Activated gamma-delta T cell treated with anti-CD3 and anti-CD28 coated beads, Interleukin-2, amount 50 U/mL, for 16 hours (primary cell): ENCODE measurements at regions not wholly inside any gene's neighbourhood (a gene's known extent, or its start where the extent isn't known, plus 50 kb on each side); places are given as distances from the start of the nearest gene placed in this dataset.
A peak's percentile ranks its signal among the peaks of the same experiment; 100 is the strongest.
"Not testable (repeated sequence)": the region's sequence is repeated elsewhere in the genome, so short reads cannot be mapped to it uniquely, and the experiment has no call there.

Experiments used
- DNase-seq: peaks from one replicate; pipeline ENCODE4 v3.0.0-alpha.2; 2020; ENCODE audit warnings: low read depth

- DNase-seq: no peak
Observed at GRCh38 chr1:243996223-243996622, 54.9 kb upstream of the ZBTB18 start.

- no peak for DNase-seq
Observed at GRCh38 chr1:243991650-243992049, 59.4 kb upstream of the ZBTB18 start.

GRCh38 chr1:243984788-243985187 lies 66.3 kb upstream of the ZBTB18 start:
- DNase-seq: no peak

GRCh38 chr1:243982447-243983018 lies 68.5 kb upstream of the ZBTB18 start:
- DNase-seq: no peak

- no peak for DNase-seq
Observed at GRCh38 chr1:243980471-243980870, 70.6 kb upstream of the ZBTB18 start.

GRCh38 chr1:243980071-243980470 lies 71.0 kb upstream of the ZBTB18 start:
- DNase-seq: no peak

- DNase-seq: no peak
Observed at GRCh38 chr1:243979396-243979795, 71.7 kb upstream of the ZBTB18 start.

- DNase-seq: no peak
Observed at GRCh38 chr1:243977094-243977493, 74.0 kb upstream of the ZBTB18 start.

- no peak for DNase-seq
Observed at GRCh38 chr1:243974451-243975292, 76.4 kb upstream of the ZBTB18 start.

- DNase-seq: no peak
Observed at GRCh38 chr1:243973169-243973568, 77.9 kb upstream of the ZBTB18 start.

- DNase-seq: no peak
Observed at GRCh38 chr1:243970077-243970476, 81.0 kb upstream of the ZBTB18 start.

GRCh38 chr1:243968413-243968812 lies 82.7 kb upstream of the ZBTB18 start:
- DNase-seq: no peak

- DNase-seq: no peak
Observed at GRCh38 chr1:243964915-243965314, 86.2 kb upstream of the ZBTB18 start.

GRCh38 chr1:243963571-243963970 lies 87.5 kb upstream of the ZBTB18 start:
- DNase-seq: no peak

- DNase-seq: no peak
Observed at GRCh38 chr1:243962541-243962940, 88.5 kb upstream of the ZBTB18 start.

- DNase-seq: no peak
Observed at GRCh38 chr1:243959998-243960397, 91.1 kb upstream of the ZBTB18 start.

- DNase-seq: no peak
Observed at GRCh38 chr1:243957141-243957540, 93.9 kb upstream of the ZBTB18 start.

GRCh38 chr1:243956450-243956849 lies 94.6 kb upstream of the ZBTB18 start:
- DNase-seq: no peak

GRCh38 chr1:243951207-243951606 lies 99.9 kb upstream of the ZBTB18 start:
- not testable (repeated sequence) for DNase-seq

GRCh38 chr1:243950166-243950565 lies 100.1 kb upstream of the AKT3 start:
- DNase-seq: no peak

- peak; percentile 19 for DNase-seq
Observed at GRCh38 chr1:243946946-243947345, 96.9 kb upstream of the AKT3 start.

GRCh38 chr1:243946253-243946652 lies 96.2 kb upstream of the AKT3 start:
- DNase-seq: no peak

GRCh38 chr1:243945727-243946126 lies 95.7 kb upstream of the AKT3 start:
- no peak for DNase-seq
